HL-60 (cell line): ENCODE measurements at regions not wholly inside any gene's neighbourhood (a gene's known extent, or its start where the extent isn't known, plus 50 kb on each side); places are given as distances from the start of the nearest gene placed in this dataset.

Source experiments
- DNase-seq, 2 experiments: peaks; one replicate each; pipeline ENCODE4 v3.0.0-alpha.2; 2010 to 2020; ENCODE audit warnings: low read depth in 1 of 2, low spot score in 1 of 2
- H3K27ac ChIP-seq: fragments of 250-450 bp; sonication (Bioruptor Pico); replicated peaks from 2 replicates; pipeline ENCODE4 v1.5.1; 2020; ENCODE audit warnings: mild to moderate bottlenecking, moderate library complexity
- H3K27me3 ChIP-seq: fragments of 250-450 bp; sonication (Bioruptor Pico); 2 replicates; pipeline ENCODE4 v1.5.1; 2021; ENCODE audit warnings: mild to moderate bottlenecking, moderate library complexity; ENCODE audit not compliant: insufficient read depth, poor library complexity, severe bottlenecking
- H3K4me3 ChIP-seq: replicated peaks from 2 replicates; pipeline ENCODE4 v1.5.1; 2011; ENCODE audit warnings: mild to moderate bottlenecking, control low read depth, low read length; ENCODE audit not compliant: insufficient read depth
- GABPA ChIP-seq: IDR thresholded peaks from 2 replicates; pipeline ENCODE4 v1.6.1; 2012; ENCODE audit warnings: low read depth
- POLR2AphosphoS5 ChIP-seq: IDR thresholded peaks from 2 replicates; pipeline ENCODE4 v1.6.1; 2012; ENCODE audit warnings: low read depth
- SPI1 ChIP-seq: IDR thresholded peaks from 2 replicates; pipeline ENCODE4 v1.6.1; 2012; ENCODE audit warnings: low read depth, mild to moderate bottlenecking, borderline replicate concordance
- TF ChIP-seq, protein P1 (sequence below): IDR thresholded peaks from 2 replicates; pipeline ENCODE4 v1.6.1; 2012; ENCODE audit warnings: low read depth; ENCODE audit not compliant: insufficient replicate concordance
- TF ChIP-seq, protein P2 (sequence below): IDR thresholded peaks from one replicate; pipeline ENCODE4 v1.5.1; 2011; ENCODE audit warnings: low read length, control low read depth, inconsistent platforms; ENCODE audit not compliant: insufficient read depth

DNA sequence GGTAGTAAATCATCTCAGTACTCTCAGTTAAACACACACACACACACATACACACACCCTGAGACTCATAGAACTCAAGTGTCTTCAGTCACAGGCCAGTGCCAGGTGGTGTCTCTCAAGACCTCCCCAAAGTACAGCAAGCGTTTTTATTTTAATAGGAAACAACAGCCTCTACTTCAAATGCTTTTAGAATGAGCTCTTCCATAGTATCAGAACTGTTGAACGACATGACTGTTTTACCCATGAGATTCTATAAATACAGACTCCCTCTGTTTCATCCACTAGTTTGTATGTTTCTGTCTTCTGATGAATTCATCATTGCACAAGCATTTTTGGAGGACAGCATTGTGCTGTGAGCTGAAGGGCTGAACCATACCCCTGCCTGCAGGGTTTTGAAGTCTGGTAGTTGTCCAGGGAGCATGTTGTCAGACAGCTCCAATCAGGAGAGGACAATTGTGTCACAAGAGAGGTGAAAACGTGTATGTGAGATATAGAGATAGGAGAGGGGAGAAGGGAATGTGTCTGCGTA lies 201.0 kb upstream of the BCL6 start:
- TF ChIP-seq GABPA (no peak), POLR2AphosphoS5 (no peak), SPI1 (no peak)
- TF ChIP-seq, protein P1, sequence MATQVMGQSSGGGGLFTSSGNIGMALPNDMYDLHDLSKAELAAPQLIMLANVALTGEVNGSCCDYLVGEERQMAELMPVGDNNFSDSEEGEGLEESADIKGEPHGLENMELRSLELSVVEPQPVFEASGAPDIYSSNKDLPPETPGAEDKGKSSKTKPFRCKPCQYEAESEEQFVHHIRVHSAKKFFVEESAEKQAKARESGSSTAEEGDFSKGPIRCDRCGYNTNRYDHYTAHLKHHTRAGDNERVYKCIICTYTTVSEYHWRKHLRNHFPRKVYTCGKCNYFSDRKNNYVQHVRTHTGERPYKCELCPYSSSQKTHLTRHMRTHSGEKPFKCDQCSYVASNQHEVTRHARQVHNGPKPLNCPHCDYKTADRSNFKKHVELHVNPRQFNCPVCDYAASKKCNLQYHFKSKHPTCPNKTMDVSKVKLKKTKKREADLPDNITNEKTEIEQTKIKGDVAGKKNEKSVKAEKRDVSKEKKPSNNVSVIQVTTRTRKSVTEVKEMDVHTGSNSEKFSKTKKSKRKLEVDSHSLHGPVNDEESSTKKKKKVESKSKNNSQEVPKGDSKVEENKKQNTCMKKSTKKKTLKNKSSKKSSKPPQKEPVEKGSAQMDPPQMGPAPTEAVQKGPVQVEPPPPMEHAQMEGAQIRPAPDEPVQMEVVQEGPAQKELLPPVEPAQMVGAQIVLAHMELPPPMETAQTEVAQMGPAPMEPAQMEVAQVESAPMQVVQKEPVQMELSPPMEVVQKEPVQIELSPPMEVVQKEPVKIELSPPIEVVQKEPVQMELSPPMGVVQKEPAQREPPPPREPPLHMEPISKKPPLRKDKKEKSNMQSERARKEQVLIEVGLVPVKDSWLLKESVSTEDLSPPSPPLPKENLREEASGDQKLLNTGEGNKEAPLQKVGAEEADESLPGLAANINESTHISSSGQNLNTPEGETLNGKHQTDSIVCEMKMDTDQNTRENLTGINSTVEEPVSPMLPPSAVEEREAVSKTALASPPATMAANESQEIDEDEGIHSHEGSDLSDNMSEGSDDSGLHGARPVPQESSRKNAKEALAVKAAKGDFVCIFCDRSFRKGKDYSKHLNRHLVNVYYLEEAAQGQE = no peak
- TF ChIP-seq, protein P2, sequence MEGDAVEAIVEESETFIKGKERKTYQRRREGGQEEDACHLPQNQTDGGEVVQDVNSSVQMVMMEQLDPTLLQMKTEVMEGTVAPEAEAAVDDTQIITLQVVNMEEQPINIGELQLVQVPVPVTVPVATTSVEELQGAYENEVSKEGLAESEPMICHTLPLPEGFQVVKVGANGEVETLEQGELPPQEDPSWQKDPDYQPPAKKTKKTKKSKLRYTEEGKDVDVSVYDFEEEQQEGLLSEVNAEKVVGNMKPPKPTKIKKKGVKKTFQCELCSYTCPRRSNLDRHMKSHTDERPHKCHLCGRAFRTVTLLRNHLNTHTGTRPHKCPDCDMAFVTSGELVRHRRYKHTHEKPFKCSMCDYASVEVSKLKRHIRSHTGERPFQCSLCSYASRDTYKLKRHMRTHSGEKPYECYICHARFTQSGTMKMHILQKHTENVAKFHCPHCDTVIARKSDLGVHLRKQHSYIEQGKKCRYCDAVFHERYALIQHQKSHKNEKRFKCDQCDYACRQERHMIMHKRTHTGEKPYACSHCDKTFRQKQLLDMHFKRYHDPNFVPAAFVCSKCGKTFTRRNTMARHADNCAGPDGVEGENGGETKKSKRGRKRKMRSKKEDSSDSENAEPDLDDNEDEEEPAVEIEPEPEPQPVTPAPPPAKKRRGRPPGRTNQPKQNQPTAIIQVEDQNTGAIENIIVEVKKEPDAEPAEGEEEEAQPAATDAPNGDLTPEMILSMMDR = no peak

DNA sequence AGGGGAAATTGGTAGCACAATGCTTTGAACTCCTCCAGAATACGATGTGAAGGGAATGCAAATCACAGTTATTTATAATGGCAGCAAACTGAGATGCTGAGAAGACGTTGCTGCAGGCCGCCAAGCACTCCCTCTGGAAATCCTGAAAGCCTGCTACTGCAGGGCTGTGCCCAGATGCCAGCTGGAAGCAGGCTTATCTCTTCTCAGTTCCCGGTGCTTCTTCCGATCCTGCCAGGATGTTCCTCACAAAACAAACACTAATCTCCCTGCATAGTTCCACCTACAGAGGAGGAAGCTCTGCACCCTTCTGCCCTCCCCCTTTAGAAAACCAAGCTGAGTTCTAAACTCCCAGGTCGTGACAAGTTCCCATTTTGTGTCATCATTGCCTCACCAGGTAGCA lies 201.7 kb upstream of the BCL6 start:
- H3K4me3 ChIP-seq = no peak overlapping the region
- no peak overlapping the region for H3K27ac ChIP-seq
- no peak for TF ChIP-seq POLR2AphosphoS5
- TF ChIP-seq, protein P1 = no peak
- H3K27me3 ChIP-seq = no peaks in the 10 kb centered on the region
- DNase-seq = peak in 1 of 2 experiments; percentile 52

More for the DNA sequence above, 201.0 kb upstream of the BCL6 start:
- Histone ChIP-seq H3K27me3 (no peaks in the 10 kb centered on the region), H3K4me3 (no peak overlapping the region), H3K27ac (no peak overlapping the region)
- no peak for DNase-seq

DNA sequence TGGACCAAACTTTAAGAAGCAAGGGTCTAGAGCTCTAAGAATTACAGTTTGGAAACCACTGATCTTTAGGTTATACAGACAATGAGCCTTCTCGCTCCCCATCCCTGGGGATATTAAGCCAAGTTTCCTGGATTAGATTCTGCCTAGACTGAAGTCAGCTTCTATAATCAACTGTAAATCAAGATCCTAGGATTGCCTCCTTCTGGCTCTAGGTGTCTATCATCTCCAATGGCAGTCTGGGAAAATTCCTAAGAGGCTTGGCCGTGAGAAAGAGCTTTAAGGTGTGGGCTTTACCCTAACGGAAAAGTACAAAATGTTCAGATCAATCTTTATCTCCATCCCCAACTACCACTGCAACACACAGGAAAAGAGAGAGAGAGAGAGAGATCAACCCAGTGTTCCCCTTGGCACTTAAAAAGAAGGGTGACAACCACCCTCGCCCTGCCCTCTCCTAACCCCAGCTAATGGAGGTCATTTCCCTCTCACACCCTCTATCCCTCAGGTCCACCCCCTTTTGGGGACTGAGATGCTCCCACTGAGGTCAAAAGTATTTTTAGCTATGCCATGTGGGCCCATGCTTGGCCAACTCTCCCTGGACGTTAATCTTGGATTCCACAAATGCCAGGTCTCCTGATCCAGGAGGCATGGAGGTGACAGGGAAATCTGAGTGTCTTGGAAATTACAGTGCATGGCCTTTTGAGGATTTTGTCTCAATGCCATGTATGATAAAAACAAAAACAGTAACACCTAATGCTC lies 202.8 kb upstream of the BCL6 start:
- H3K4me3 ChIP-seq = no peak overlapping the region

More for the DNA sequence above, 202.8 kb upstream of the BCL6 start:
- H3K27ac ChIP-seq = no peak overlapping the region
- no peak for DNase-seq
- H3K27me3 ChIP-seq = no peaks in the 10 kb centered on the region
- TF ChIP-seq, protein P1 = no peak
- TF ChIP-seq GABPA (no peak), POLR2AphosphoS5 (no peak), SPI1 (no peak)
- TF ChIP-seq, protein P2 = no peak
